GM19239 (cell line): ENCODE measurements at regions not wholly inside any gene's neighbourhood (a gene's known extent, or its start where the extent isn't known, plus 50 kb on each side); places are given as distances from the start of the nearest gene placed in this dataset.
"Not testable (repeated sequence)": the region's sequence is repeated elsewhere in the genome, so short reads cannot be mapped to it uniquely, and the experiment has no call there.

Source experiments
- DNase-seq: peaks from one replicate; pipeline ENCODE4 v3.0.0; 2011; ENCODE audit warnings: low spot score; ENCODE audit not compliant: insufficient read length
- FAIRE-seq: peaks from 2 replicates; lab custom pipeline; 2011; peaks lifted over from hg19 to GRCh38; lab: Jason Lieb, UNC

DNA sequence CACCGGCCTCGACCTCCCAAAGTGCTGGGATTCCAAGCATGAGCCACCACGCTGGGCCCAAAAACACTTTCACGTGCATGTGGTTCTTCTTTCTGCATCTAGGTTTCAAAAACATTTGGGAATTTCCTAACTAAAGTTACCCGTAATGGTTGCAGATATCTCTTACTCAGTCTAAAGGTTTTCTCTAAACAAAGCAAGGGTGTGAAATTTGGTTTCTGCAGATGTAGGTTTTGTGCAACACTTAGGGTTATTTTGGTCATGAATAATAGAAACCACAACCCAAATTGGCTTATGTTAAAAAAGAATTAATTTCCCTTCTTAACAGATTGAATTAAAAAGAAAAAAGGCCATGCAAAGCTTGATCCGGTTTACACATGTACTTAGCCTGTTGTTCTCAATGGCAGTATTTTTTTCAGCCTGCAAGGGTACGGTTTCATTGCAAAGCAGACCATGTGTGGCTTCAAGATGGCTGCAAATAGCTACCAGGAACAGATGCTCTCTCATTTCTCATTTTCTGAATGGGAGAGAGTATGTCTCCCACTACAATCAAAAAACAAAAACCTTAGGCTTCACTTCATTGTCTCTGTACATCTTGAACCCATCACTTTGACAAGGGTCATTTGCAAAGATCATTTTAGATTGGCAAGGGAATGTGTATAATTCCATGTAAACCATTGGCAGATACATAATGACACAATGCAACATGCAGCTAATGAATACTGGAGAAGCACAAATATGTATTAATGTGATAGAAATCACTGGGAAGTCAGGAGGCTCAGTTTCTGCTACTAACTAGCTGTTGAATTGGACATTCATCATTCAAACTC, 491.2 kb upstream of the FLRT2 start:
- FAIRE-seq (no peak), DNase-seq (no peak)

DNA sequence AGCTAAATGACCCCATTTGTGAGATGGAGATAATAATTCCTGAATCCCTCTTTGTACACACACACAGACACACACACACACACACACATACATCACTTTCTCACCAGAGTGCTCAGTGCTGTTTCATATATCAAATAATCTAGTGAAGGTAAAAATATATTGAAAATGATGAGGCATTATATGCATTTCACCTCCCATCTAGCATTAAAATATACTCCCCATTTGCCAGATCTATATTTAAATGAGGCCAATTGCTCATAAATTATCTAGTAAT, 490.7 kb upstream of the FLRT2 start:
- no peak for FAIRE-seq

DNA sequence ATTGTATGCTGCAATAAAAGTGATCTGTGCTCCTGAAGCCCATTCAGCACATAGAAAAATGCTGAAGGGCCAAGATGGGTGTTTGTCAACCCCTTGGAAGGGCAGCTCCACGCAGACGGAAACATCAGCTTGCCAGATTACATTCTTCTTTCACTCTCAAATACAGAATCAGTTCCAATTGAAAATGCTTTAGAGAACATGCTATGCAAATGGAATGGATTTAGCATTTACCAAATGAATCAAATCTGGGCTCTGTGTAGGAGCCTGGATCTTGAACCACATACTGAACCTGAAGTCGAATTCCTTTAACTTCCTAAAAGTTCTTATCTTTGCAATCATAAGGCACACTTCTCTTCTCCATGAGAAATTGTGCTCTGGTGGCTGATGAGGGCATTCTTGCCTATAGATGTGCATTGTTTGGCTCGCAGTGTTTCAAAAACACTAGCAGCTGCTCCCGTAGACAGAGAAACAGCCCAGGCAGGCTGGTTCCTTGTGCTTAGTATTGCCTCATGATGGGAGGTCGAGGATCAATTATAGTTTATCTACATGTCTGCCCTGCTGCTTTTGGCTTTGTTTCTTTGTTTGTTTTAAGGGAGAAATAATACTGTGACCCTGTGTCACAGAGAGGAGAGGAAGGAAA, 489.8 kb upstream of the FLRT2 start:
- no peak for DNase-seq
- FAIRE-seq, result no peak

More for the DNA sequence above, 490.7 kb upstream of the FLRT2 start:
- DNase-seq, result no peak

DNA sequence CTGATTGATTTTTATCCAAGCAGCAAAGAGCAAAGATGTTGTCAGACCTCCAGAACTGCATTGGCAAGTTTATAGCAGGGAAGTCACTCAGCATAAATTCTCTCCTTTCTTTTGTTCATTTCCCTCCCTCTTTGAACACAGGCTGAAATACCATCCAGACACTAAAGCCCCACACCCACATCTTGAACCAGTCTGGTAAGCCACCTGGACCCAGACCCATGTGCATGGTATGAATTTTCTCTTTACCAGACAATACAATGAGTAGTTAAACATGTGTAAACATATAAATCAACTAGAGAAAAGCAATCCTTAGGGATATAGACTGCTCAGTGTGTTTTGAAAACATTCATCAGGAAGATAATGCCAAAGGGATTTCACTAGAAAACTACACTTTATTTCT, 488.3 kb upstream of the FLRT2 start:
- no peak for DNase-seq

DNA sequence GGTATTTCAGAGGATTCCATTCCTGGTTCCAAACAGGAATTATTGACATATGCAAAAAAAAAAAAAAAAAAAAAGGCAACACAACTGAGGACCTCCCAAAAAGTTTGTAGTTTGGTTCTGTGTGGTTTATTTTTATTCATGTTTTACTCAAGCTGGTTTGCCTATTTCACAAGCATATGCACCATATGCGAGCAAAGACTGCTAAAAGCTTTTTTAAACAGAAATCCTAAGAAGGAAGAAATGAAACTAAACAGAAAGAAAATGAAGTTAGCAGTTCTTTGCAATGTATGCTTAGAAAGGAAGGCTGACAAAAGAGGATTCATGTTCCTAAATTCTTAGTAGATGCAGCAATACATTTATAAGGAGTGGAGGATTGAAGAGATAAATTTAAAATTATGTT, 487.6 kb upstream of the FLRT2 start:
- no peak for DNase-seq
- no peak for FAIRE-seq

More for the DNA sequence above, 488.3 kb upstream of the FLRT2 start:
- no peak for FAIRE-seq

DNA sequence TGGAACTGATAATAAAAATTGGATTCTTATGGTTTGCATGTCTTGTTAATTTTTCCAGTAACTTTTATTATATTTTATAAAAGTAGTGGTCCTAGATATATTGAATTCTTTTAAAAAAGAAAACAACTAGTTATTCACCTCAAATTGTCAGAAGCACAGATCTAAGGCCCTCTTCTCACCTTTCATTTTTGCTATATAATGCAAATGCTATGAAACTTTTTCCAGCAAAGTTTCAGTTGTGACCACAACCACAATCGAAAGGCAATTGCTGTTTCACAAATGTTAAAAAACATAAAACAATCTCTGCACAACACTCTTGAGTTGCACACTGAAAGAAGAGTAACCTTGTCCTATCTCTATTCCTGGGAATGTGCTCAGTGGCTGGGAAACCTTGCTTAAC, 479.8 kb upstream of the FLRT2 start:
- DNase-seq (no peak), FAIRE-seq (no peak)

DNA sequence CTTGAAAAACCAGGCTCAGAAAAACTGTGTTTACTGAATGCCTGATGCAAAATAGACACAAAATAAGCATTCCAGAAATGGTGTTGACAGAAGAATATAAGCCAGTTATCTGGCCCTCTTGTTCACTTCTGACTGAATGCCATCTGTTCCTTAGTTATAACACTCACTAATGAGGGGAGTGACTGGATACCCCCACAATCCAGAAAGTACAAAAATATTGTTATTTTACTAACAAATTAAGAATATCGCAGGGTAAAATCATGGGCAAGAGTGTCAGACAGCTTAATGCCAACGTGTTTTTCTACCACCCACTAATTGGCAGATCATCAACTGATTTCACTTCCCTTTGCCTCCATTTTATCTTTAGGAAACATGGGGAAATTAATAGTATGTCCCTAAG, 477.3 kb upstream of the FLRT2 start:
- DNase-seq, result no peak
- no peak for FAIRE-seq

DNA sequence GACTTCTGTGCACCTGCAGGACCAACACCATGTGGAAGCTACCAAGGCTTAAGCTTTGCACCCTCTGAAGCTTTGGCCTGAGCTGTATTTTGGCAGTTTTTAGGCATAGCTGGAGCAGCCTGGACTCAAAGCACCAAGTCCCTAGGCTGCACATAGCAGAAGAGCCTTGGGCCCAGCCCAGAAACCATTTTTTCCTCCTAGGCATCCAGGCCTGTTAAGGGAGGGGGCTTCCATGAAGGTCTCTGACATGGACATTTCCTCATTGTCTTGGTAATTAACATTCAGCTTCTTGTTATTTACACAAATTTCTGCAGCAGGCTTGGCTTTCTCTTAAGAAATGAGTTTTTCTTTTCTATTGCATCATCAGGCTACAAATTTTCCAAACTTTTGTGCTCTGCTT, 475.8 kb upstream of the FLRT2 start:
- FAIRE-seq, result no peak

DNA sequence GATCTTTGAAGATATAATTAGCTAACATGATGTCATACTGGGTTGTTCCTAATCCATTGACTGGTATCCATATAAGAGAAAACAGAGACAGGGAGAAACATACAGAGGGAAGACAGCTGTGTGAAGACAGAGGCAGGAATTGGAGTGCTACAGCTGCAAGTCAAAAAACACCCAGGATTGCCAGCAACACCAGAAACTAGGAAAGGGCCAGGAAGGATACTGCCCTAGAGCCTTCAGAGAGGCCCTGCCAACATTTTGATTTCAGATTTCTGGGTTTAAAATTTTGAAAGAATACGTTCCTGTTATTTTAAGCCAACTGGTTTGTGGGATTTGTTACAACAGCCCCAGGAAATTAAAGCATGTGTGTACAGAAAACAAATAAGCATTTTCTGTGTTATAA, 473.7 kb upstream of the FLRT2 start:
- DNase-seq (no peak), FAIRE-seq (no peak)

More for the DNA sequence above, 475.8 kb upstream of the FLRT2 start:
- DNase-seq, result no peak

DNA sequence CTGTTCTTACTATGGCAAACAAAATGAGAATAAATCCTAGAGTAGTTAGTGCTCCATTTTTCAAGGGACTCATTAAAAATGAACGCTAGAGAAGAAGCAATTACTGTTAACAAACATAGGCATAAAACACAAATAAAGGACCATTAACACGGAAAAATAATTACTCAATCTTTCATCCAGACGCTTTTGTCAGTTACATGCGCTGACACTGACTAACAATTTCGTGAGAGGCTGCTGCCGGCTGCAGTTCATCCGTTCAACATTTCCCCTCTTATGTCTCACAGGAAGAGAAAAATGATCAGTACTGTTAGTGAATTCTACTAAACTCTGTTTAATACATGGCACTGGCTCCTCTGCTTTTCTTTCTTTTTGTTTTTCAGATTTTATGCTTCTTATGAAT, 472.7 kb upstream of the FLRT2 start:
- no peak for FAIRE-seq
- no peak for DNase-seq

DNA sequence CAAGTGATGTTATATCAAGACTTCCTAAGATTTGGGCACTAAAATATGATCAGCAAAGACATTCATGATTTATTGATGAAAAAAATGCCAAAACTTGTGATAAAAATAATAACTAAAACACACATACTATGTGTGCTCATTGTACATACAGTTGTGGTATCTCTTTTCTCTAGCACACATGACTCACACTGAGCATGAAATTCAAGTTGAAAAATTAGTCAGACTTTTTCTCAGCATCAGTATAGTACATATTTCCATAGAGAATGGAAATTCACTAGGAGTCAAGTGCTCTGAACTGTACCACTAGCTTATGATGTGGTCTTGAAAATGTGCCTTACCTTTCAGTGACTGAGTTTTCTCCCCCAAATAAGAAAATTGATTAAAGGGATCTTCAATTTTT, 471.8 kb upstream of the FLRT2 start:
- no peak for DNase-seq
- no peak for FAIRE-seq

DNA sequence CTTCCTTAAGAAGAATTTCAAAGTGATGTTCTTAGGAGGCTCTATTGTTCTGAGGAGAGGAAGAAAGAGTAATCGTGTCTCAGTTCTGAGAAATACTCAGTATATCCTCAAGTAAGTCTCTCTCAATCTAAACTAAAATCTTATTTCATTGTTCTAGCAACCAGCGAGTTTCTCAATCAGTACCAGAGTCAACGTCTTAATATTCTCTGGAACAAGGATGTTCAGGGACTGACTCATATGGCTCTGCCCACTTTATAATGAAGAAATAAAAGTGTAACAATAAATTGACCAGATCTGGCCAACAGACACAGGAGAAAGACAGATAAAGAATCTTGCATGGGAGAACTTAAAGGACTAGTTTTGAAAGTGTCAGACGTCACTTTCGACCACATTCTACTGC, 469.8 kb upstream of the FLRT2 start:
- no peak for FAIRE-seq
- DNase-seq, result no peak

DNA sequence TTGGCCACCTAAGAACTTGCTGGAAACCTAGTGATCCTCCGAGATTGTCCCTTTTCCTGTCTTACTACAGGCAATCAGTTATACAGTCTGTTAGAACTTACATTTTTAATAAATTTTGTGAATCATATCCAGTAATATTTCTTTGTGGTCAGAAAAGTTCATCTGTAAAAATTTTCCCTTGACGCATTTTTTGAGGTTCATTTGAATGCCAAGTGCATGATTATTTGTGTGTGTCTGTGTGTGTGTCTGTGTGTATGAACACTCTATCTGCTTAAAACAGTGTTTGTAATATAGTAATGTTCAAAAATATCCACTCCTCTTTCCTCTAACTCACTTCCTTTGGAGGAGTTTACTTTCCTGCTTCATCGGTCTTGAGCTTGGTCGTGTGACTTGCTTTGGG, 468.7 kb upstream of the FLRT2 start:
- FAIRE-seq, result no peak

DNA sequence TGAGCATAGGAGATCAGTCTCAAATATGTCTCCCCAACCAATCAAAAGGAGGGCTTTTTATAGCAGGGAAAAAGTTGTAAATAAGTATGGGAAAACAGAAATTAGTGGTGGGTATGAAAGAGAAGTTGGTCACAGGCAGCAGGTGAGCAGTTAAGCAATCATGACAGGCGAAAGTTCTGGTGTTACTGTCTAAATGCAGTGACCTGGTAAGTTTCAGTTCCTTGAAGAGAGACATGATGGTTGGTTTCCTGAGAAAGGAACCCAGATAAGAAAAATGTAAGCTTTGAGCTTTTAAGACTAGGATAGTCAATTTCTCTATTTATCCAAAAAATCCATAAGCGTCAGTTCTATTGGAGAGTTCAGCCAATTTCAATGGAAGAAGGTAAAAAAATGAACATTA, 466.2 kb upstream of the FLRT2 start:
- FAIRE-seq (no peak), DNase-seq (no peak)

More for the DNA sequence above, 468.7 kb upstream of the FLRT2 start:
- no peak for DNase-seq

DNA sequence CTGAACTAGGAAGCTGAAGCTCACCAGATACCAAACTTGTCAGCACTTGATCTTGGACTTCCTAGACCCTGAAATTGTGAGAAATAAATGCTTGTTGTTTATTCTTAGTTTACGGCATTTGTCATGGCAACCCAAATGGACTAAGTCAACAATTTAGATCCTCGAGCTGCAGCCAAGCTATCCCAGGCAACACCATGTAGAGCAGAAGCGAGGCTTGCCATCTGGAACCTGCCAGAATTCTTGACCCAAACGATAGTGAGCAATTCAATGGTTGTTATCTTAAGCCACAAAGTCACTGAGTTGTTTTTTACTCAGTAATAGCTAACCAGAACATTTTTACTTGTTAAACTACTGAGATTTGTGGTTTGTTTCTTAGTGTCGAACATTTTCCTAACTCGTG, 458.5 kb upstream of the FLRT2 start:
- FAIRE-seq (no peak), DNase-seq (no peak)

DNA sequence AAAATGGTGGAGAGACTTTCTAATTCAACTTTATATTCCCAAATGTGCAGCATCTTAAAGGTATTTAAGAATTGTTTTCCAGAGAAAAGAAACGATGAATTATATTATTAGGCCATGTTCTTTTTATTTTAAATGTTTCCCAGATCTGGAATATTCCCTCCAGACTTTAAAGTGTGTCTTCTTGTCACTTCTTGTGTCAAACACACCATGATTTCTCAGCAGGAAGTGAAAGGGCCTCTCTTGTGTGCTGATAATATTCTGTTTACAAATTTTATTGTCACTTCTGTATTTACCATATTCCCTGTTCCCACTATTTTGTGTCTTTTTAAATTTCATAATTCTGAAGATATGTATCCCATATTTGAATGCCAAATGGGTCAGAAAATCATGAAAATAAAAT, 455.0 kb upstream of the FLRT2 start:
- DNase-seq (no peak), FAIRE-seq (no peak)

DNA sequence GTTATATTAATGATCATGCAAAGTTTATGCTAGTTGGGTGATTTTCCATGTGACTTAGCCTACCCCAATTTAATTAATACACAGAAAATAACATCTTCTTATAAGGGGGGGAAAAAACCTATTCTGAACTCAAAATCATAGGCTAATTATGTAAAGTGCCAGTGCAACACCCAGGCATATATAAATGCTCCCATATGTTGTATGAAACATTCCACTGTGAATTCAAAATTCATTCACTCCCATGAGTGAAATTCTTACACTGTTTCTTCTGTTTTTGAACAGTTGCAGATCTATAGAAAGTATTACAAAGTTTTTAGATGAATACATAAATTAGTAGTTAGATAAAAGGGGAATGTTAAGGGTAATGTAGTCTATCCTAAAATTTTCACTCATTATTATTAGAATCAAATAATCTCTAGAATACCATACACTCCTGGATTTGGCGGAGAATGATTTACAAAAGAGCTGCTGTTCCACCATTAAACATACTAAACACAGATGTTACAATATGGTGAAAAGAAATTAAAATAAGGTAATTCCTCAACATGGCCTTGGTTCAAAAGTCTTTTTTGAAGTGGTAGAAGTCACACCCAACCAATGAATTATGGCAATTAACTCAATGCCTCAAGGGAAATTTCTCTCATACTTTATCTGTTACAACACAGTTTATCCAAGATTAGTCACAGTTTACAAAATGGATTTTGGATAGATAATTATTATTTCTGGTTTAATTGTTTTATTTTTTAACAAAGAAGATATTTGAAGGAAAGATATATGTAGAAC, 454.1 kb upstream of the FLRT2 start:
- DNase-seq (no peak), FAIRE-seq (no peak)

DNA sequence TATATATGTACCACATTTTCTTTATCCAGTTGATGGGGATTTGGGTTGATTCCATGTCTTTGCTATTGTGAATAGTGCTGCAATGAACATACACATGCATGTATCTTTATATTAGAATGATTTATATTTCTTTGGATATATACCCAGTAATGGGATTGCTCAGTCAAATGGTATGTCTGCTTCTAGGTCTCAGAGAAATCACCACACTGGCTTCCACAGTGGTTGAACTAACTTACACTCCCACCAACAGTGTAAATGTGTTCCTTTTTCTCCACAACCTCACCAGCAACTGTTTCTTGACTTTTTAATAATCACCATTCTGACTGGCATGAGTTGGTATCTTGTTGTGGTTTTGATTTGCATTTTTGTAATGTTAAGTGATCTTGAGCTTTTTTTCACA, 452.2 kb upstream of the FLRT2 start:
- DNase-seq, FAIRE-seq: not testable (repeated sequence)

DNA sequence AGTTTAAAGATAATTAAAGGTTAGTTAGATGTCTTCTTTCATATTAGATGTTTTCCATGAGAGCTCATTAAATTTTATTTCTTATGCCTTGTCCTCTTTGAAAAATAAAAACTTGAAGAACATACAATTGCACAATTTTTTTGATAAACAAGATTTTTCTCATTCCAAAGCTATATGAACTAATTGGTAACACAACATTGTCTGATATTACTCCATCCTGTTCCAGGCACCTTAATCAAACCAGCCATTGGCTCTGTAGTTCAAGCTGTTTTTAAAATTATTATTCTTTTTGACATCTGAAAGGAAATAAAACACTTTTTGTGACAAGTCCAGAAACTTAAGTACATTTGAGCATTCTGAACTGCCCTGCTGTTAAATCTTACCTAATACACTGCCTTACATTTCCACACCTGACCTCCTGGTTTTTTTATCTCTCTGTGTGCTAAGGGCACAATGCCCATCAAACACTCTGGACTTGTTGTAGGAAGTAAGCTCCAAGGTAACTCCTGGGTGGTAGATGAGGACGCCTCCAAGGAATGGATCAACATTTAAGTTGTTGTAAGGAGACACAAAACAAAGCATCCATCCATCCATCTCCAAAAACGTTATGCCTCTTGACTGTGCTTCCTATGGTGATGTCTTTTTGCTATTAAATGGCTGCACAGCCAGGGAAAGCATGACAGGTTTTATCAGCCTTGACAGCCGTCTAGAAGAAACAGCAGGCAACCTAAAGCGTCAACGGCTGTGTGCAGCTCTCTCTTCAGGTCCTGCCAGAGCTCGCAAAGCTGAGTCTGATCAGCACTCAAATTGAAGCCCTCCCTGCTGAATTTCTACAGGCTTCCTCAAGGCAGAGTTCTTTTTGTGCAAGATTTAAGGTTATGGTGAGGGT, 449.9 kb upstream of the FLRT2 start:
- no peak for FAIRE-seq
- no peak for DNase-seq

DNA sequence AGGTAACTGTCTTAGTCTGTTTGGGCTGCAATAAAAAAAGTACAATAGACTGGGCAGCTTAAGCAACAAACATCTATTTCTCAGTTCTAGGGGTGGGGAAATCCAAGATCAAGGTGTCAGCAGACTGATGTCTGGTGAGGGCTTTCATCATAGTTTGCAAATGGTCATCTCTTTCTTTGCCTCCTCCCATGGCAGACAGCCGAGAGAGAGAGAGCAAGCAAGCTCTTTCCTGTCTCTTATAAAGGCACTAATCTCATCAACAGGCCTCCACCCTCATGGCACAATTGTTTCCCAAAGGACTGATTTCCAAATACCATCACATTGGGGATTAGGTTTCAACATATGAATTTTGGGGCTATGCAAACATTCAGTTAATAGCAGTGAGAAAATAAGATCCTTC, 445.6 kb upstream of the FLRT2 start:
- no peak for DNase-seq
- FAIRE-seq, result no peak
